ENCODE measurements at regions not wholly inside any gene's neighbourhood (a gene's known extent, or its start where the extent isn't known, plus 50 kb on each side); places are given as distances from the start of the nearest gene placed in this dataset.

- TF ChIP-seq, protein P1, sequence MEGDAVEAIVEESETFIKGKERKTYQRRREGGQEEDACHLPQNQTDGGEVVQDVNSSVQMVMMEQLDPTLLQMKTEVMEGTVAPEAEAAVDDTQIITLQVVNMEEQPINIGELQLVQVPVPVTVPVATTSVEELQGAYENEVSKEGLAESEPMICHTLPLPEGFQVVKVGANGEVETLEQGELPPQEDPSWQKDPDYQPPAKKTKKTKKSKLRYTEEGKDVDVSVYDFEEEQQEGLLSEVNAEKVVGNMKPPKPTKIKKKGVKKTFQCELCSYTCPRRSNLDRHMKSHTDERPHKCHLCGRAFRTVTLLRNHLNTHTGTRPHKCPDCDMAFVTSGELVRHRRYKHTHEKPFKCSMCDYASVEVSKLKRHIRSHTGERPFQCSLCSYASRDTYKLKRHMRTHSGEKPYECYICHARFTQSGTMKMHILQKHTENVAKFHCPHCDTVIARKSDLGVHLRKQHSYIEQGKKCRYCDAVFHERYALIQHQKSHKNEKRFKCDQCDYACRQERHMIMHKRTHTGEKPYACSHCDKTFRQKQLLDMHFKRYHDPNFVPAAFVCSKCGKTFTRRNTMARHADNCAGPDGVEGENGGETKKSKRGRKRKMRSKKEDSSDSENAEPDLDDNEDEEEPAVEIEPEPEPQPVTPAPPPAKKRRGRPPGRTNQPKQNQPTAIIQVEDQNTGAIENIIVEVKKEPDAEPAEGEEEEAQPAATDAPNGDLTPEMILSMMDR (IDR thresholded peaks at IDR 0.05): no peak
- H3K27ac ChIP-seq: no peak overlapping the region
- H3K4me3 ChIP-seq: no peak overlapping the region
- no peak for DNase-seq (ENCODE audit: low spot score)
Measured at GRCh38 chr3:109920749-109921148, 583.4 kb upstream of the DPPA4 start.

GRCh38 chr3:109921509-109921908, 584.2 kb upstream of the DPPA4 start:
- Histone ChIP-seq H3K4me3 (no peak overlapping the region), H3K27ac (no peak overlapping the region)
- no peak for DNase-seq (ENCODE audit: low spot score)
- TF ChIP-seq, protein P1 (IDR thresholded peaks at IDR 0.05): no peak

- DNase-seq (ENCODE audit: low spot score): no peak
- TF ChIP-seq, protein P1 (IDR thresholded peaks at IDR 0.05): no peak
- H3K27ac ChIP-seq: no peak overlapping the region
- H3K4me3 ChIP-seq: no peak overlapping the region
Measured at GRCh38 chr3:109922856-109923255, 585.5 kb upstream of the DPPA4 start.

DNA sequence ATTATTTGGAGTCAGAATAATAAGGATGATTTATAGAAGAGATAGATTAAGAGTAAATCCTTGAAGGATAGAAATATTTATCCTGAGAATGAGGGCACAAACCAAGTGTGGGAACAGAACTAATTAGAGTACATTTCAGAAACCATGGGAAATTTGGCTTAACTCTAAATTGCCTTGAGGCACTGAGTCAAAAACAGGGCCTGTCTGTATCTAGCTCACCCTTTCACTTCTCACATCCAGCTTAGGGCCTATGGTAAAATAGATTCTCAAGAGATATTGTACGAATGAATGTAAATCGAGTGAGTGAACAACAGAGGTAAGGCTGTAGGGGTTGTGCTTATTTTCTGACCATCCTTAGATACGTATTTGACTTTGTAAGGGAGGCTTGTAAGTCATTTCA, 586.1 kb upstream of the DPPA4 start:
- H3K4me3 ChIP-seq: no peak overlapping the region
- H3K27ac ChIP-seq: no peak overlapping the region
- TF ChIP-seq, protein P1 (IDR thresholded peaks at IDR 0.05): no peak
- no peak for DNase-seq (ENCODE audit: low spot score)

DNA sequence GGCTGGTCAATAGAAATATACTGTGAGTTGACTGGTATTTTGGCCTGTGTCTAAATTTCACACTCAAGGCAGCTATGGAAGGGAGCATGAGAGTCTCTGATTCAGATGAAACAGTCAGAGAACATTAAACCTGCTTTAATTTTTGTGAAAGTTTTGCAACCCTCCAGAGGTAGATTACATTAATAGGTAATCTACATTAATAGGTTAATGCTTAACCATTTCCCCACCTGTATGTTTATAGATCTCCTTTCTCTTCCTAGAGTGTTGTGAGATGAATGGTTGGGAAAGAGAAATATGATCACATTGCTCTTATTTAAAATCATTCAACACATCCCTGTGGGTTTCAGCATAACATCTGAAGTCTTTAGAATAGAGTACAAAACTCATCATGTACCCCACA, 586.9 kb upstream of the DPPA4 start:
- H3K4me3 ChIP-seq: no peak overlapping the region
- TF ChIP-seq, protein P1 (IDR thresholded peaks at IDR 0.05): no peak
- no peak for DNase-seq (ENCODE audit: low spot score)
- H3K27ac ChIP-seq: no peak overlapping the region

- DNase-seq (ENCODE audit: low spot score): no peak
- TF ChIP-seq, protein P1 (IDR thresholded peaks at IDR 0.05): no peak
- no peak overlapping the region for H3K27ac ChIP-seq
- H3K4me3 ChIP-seq: no peak overlapping the region
Measured at GRCh38 chr3:109926376-109926775, 589.0 kb upstream of the DPPA4 start.

GRCh38 chr3:109927161-109927560, 589.8 kb upstream of the DPPA4 start:
- TF ChIP-seq, protein P1 (IDR thresholded peaks at IDR 0.05): no peak
- no peak for DNase-seq (ENCODE audit: low spot score)
- Histone ChIP-seq H3K4me3 (no peak overlapping the region), H3K27ac (no peak overlapping the region)
